ENCODE measurements at regions not wholly inside any gene's neighbourhood (a gene's known extent, or its start where the extent isn't known, plus 50 kb on each side); places are given as distances from the start of the nearest gene placed in this dataset.

DNA sequence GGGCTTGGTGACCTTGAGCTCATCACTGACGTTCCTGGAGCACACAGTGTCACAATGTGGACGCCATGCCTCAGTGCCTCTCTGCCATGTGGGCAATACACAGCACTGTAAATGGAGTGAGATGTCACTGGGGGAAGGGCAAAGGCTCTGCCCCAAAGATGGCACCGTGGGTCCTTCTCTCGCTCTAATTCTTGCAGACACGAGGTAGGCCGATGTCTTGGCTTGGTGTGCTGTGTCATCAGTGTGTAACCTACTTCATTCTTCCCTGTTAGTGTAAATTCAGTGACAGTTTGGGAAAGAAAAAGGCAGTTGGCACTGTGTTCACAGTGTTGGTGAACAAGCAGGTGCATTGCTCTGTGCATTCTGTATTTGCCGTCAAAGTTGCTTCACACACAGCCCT, 309.3 kb upstream of the MYT1L start:
- ChIA-PET POLR2A (ENCODE audit: partially characterized antibody) (interaction anchor here (0.6 kb wide), 1 partner anchor 50 kb away, joined by 3 read pairs; no protein-coding TSS in a partner anchor), CTCF (ENCODE audit: partially characterized antibody) (interaction anchor here (0.6 to 1.7 kb wide), 4 partner anchors 11 to 287 kb away, joined by 3 to 7 read pairs (median 3); no protein-coding TSS in a partner anchor)
- DNase-seq (ENCODE audit: low read depth in 1 of 2, low spot score in 2 of 2) = no peak
- H4K5ac ChIP-seq (ENCODE audit: insufficient read length, low read depth, low read length) = no peak overlapping the region
- H3K27me3 ChIP-seq (replicated peaks in 1 of 4; ENCODE audit: control insufficient read depth in 3 of 4, extremely low read depth in 1 of 4, insufficient read depth in 3 of 4, low read length in 3 of 4) = no peaks in the 10 kb centered on the region
- no peak overlapping the region for H3K4me3 ChIP-seq (ENCODE audit: extremely low read depth in 1 of 4, insufficient read depth in 2 of 4, low read depth in 3 of 4, low read length in 4 of 4)
- H2BK120ac ChIP-seq (replicated peaks; ENCODE audit: low read depth, low read length) = no peak overlapping the region
- no peaks in the 10 kb centered on the region for H3K79me1 ChIP-seq (ENCODE audit: low read depth, low read length)
- no peak overlapping the region for H4K8ac ChIP-seq (ENCODE audit: extremely low read depth, insufficient read depth, low read length)
- no peak overlapping the region for H3K23ac ChIP-seq (ENCODE audit: insufficient read length)
- no peak overlapping the region for H3K18ac ChIP-seq (ENCODE audit: extremely low read depth, low read length)
- no peak overlapping the region for H2AK5ac ChIP-seq (ENCODE audit: low read depth, low read length)
- peaks cover 6% of the 10 kb centered on the region; the same call in 1 of the 2 replicates for H3K23me2 ChIP-seq (ENCODE audit: low read depth, low read length)
- H3K79me2 ChIP-seq (ENCODE audit: control insufficient read depth in 1 of 2, insufficient read depth in 2 of 2, low read length in 2 of 2) = no peaks in the 10 kb centered on the region
- H3K4ac ChIP-seq (replicated peaks; ENCODE audit: insufficient read length, low read depth, low read length) = no peak overlapping the region
- no peaks in the 10 kb centered on the region for H3K36me3 ChIP-seq (ENCODE audit: control insufficient read depth in 2 of 4, insufficient read depth in 4 of 4, low read length in 3 of 4)
- TF ChIP-seq EGR1 (IDR thresholded peaks at IDR 0.05; ENCODE audit: borderline replicate concordance, low read depth, low read length) (no peak), SRF (IDR thresholded peaks at IDR 0.05; ENCODE audit: low read depth, low read length) (no peak), KDM1A (IDR thresholded peaks at IDR 0.05; ENCODE audit: borderline replicate concordance, low read length) (no peak), CREB1 (IDR thresholded peaks at IDR 0.05) (no peak)
- H4K20me1 ChIP-seq (replicated peaks in 1 of 2; ENCODE audit: control insufficient read depth in 1 of 2, insufficient read depth in 2 of 2, low read length in 2 of 2) = no peaks in the 10 kb centered on the region
- no peak overlapping the region for H4K91ac ChIP-seq (replicated peaks; ENCODE audit: insufficient read length, low read length)
- H2BK20ac ChIP-seq (ENCODE audit: low read length) = no peak overlapping the region
- no peak overlapping the region for H3K4me2 ChIP-seq (ENCODE audit: insufficient read depth in 1 of 2, low read depth in 2 of 2, low read length in 2 of 2)
- no peak overlapping the region for H3K9ac ChIP-seq (replicated peaks in 1 of 4; ENCODE audit: extremely low read depth in 1 of 4, low read depth in 3 of 4, low read length in 3 of 4)
- no peak overlapping the region for H3K27ac ChIP-seq (ENCODE audit: low read depth, low read length)
- H2BK5ac ChIP-seq (ENCODE audit: low read depth, low read length) = no peak overlapping the region
- H3K4me1 ChIP-seq (replicated peaks in 1 of 4; ENCODE audit: control insufficient read depth in 3 of 4, insufficient read depth in 4 of 4, low read length in 3 of 4) = no peaks in the 10 kb centered on the region; a peak in 3 of 7 replicates
- 95% methylated on average over 7 of the region's 7 CpGs; no CpG with 5 or more reads in 1 of the 2 experiments for WGBS, 2 experiments (ENCODE audit: extremely low coverage in 1 of 2, insufficient coverage in 1 of 2, insufficient read length in 1 of 2, insufficient replicate concordance in 2 of 2, low coverage in 1 of 2, low lambda C conversion rate in 2 of 2, missing lambda C conversion rate in 1 of 2)
- H3K9me3 ChIP-seq (ENCODE audit: insufficient read depth in 2 of 2, low read depth in 1 of 2, low read length in 1 of 2) = no peaks in the 10 kb centered on the region
- H3K56ac ChIP-seq (replicated peaks; ENCODE audit: insufficient read length, low read depth, low read length) = no peak overlapping the region
- H2BK15ac ChIP-seq (ENCODE audit: low read length) = no peak overlapping the region
- no peak overlapping the region for H2AFZ ChIP-seq (ENCODE audit: low read length)
- no peak overlapping the region for H2BK12ac ChIP-seq (ENCODE audit: low read depth, low read length)
- H3K14ac ChIP-seq (ENCODE audit: insufficient read length) = no peak overlapping the region
- FAIRE-seq = no peak

All from H1 (cell line).